ENCODE measurements at regions not wholly inside any gene's neighbourhood (a gene's known extent, or its start where the extent isn't known, plus 50 kb on each side); places are given as distances from the start of the nearest gene placed in this dataset.

- TF ChIP-seq ZNF146 (tag by site-specific recombination; IDR thresholded peaks at IDR 0.05) = no peak
- TF ChIP-seq ZSCAN16 (tag by site-specific recombination; IDR thresholded peaks at IDR 0.05) = no peak
- no peak for TF ChIP-seq ZFP69B (tag by site-specific recombination; IDR thresholded peaks at IDR 0.05)
- no peak for TF ChIP-seq ZSCAN30 (tag by site-specific recombination; IDR thresholded peaks at IDR 0.05)
- no peak for TF ChIP-seq EGR2 (tag by site-specific recombination; IDR thresholded peaks at IDR 0.05; ENCODE audit: low read depth)
- H3K36me3 ChIP-seq (ENCODE audit: control insufficient read depth in 2 of 2, insufficient read depth in 1 of 2, low read length in 2 of 2) = no peaks in the 10 kb centered on the region
- no peak overlapping the region for H3K27ac ChIP-seq (ENCODE audit: extremely low read depth, low read depth, low read length)
- no peaks in the 10 kb centered on the region for H3K9me3 ChIP-seq (ENCODE audit: control insufficient read depth, insufficient read depth, low read depth, low read length)
- POLR2A ChIA-PET = no interaction called here
- no peaks in the 10 kb centered on the region for H3K4me1 ChIP-seq (ENCODE audit: control insufficient read depth, insufficient read depth, low read length)
- CTCF ChIA-PET = no interaction called here
- no peak overlapping the region for H3K4me3 ChIP-seq (ENCODE audit: low read depth, low read length)
Observed at GRCh38 chr10:84768132-84768531, 439.7 kb downstream of the CCSER2 start.

GRCh38 chr10:84770824-84771223, 442.4 kb downstream of the CCSER2 start:
- H3K9me3 ChIP-seq (ENCODE audit: control insufficient read depth, insufficient read depth, low read depth, low read length) = no peaks in the 10 kb centered on the region
- H3K4me3 ChIP-seq (ENCODE audit: low read depth, low read length) = no peak overlapping the region
- CTCF ChIA-PET = no interaction called here
- TF ChIP-seq ZBTB11 (tag by site-specific recombination; conservative IDR thresholded peaks at IDR 0.05; ENCODE audit: low read depth) (no peak), ZBTB26 (tag by site-specific recombination; optimal IDR thresholded peaks at IDR 0.05) (no peak), CTCF (tag by site-specific recombination; IDR thresholded peaks at IDR 0.05) (no peak), ZNF623 (tag by site-specific recombination; IDR thresholded peaks at IDR 0.05) (no peak), ZNF76 (tag by site-specific recombination; IDR thresholded peaks at IDR 0.05; ENCODE audit: borderline replicate concordance, low read depth) (no peak), SP7 (tag by site-specific recombination; IDR thresholded peaks at IDR 0.05) (no peak), ZNF114 (tag by site-specific recombination; IDR thresholded peaks at IDR 0.05) (no peak), ZNF214 (tag by site-specific recombination; IDR thresholded peaks at IDR 0.05; ENCODE audit: borderline replicate concordance) (no peak), ZNF274 (IDR thresholded peaks at IDR 0.05; ENCODE audit: low read length) (no peak), ZNF274 (tag by site-specific recombination; IDR thresholded peaks at IDR 0.05; ENCODE audit: borderline replicate concordance) (no peak), ZNF202 (tag by site-specific recombination; IDR thresholded peaks at IDR 0.05; ENCODE audit: borderline replicate concordance) (no peak), SETDB1 (IDR thresholded peaks at IDR 0.05; ENCODE audit: insufficient read length, low read length) (no peak), ZNF148 (tag by site-specific recombination; IDR thresholded peaks at IDR 0.05; ENCODE audit: borderline replicate concordance) (no peak), ZNF146 (tag by site-specific recombination; IDR thresholded peaks at IDR 0.05) (no peak), TRIM28 (IDR thresholded peaks at IDR 0.05; ENCODE audit: borderline replicate concordance, low read length) (no peak), ZNF610 (tag by site-specific recombination; IDR thresholded peaks at IDR 0.05; ENCODE audit: borderline replicate concordance) (no peak), ZNF658 (tag by site-specific recombination; IDR thresholded peaks at IDR 0.05) (no peak), ZNF639 (tag by site-specific recombination; IDR thresholded peaks at IDR 0.05) (no peak), ZNF629 (tag by site-specific recombination; IDR thresholded peaks at IDR 0.05) (no peak), ZNF768 (tag by site-specific recombination; IDR thresholded peaks at IDR 0.05) (no peak), ZNF175 (tag by site-specific recombination; IDR thresholded peaks at IDR 0.05) (no peak)
- no peaks in the 10 kb centered on the region for H3K36me3 ChIP-seq (ENCODE audit: control insufficient read depth in 2 of 2, insufficient read depth in 1 of 2, low read length in 2 of 2)
- no peak overlapping the region for H3K27ac ChIP-seq (ENCODE audit: extremely low read depth, low read depth, low read length)
- POLR2A ChIA-PET = no interaction called here
- H3K4me1 ChIP-seq (ENCODE audit: control insufficient read depth, insufficient read depth, low read length) = no peaks in the 10 kb centered on the region
